ENCODE measurements at regions not wholly inside any gene's neighbourhood (a gene's known extent, or its start where the extent isn't known, plus 50 kb on each side); places are given as distances from the start of the nearest gene placed in this dataset.

DNA sequence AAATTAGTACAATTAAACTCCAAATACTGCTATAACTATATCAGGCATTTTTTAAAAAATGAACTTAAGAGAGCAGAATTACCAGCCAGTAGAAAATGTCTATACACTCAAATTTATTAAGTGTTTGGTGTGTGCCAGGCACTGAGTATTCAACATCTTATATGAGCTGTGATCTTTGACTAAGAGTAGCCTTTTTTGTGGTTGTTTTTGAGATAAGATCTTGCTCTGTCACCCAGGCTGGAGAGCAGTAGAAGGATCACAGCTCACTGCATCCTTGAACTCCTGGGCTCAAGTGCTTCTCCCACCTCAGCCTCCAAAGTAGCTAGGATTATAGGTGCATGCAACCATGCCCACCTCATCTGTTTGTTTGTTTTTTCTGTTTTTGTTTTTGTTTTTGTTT lies 102.5 kb upstream of the CELF2 start:
- in situ Hi-C loops (cut with MboI; ENCODE audit: low sequenced_read_pairs): no loop called here

DNA sequence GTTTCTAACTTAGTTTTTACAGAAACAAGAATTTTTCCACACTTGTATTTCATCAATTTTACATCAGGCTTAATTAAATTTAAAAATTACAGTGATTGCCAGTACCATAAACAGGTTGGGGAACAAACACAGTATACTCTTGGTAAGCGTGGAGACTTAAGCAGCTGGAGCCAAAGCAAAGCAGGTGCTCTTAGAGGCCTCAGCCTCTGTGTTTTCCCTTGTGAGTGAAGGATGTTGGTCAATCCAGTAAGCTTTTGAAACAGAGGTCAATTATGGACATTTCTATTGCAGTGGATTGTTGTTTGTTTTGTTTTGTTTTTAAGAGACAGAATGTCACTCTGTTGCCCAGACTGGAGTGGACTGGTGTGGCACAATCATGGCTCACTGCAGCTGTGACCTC lies 100.6 kb upstream of the CELF2 start:
- in situ Hi-C loops (cut with MboI; ENCODE audit: low sequenced_read_pairs): no loop called here

DNA sequence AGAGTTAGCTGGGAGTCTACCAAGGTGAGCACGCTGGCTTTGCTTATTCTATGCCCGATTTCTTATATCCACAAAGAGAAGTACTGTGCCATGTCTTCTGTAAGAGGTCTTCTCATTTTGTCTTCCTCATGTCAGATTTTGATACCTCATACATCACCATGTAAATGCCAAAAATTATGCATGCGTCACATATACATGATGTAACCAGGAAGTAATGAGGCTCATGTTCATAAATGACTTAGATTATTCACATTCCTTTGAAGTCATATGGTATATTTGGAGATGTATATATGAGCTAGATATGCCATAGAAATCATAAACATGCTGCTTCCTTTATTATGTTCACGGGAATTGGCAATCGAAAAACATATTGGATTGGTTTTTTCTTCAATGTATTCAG lies 97.7 kb upstream of the CELF2 start:
- in situ Hi-C loops (cut with MboI; ENCODE audit: low sequenced_read_pairs): no loop called here

DNA sequence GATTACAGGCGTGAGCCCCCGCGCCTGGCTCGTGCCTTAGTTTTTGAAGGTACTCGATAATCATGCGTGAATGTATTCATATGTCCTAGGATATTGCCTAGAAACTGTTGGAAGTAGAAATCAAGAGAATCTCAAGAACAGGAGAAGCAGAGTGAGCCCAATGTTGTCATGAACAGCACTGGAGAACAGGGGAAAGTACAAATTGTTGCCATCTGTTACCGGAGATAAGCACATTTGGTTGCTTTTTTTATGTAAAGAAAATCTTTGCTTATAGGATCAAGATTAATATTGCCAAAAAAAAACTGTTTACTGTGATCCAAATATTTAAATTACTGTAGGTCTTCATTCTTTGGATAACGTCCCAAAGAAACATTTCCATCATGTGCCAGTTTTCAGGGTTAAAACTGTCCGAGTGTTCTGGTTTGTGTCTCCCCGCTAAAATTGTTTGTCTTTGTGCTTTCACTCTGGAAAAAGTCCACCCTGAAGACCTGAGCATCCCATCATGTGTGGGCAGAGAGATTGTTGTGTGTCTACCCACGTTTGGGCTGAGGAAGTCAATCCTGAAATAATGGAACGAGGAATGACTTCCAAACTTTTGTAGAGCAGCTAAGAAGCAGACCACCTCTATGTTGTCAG lies 95.7 kb upstream of the CELF2 start:
- in situ Hi-C loops (cut with MboI; ENCODE audit: low sequenced_read_pairs): no loop called here

DNA sequence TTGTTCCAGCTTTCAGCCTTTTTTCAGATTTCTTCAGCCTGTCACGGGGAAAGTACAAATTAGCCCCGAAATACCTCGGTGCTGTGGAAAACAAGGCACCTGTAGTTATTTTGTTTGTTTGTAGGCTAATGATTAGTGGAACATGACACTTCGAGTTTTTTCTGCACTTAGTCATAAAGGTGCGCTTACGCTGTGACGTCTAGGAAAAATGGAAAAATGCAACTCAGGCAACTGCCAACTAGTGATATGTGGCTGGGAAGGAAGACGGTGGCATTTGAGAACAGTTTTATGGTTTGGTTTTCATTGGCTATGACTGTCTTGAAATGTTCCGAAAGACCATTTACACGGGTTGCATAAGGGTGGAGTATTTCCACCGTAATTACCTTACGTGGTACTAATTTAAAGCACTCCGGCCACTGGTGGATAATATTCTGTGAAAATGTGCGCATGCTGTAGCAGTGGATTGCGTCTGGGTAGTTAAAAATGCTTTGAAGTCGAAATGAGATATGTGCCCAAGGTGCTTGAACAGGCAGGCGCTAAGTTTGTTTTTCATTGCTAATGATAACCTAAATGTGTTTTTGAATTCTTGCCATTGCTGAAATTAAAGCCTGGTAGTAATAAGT lies 94.5 kb upstream of the CELF2 start:
- in situ Hi-C loops (cut with MboI; ENCODE audit: low sequenced_read_pairs): no loop called here

DNA sequence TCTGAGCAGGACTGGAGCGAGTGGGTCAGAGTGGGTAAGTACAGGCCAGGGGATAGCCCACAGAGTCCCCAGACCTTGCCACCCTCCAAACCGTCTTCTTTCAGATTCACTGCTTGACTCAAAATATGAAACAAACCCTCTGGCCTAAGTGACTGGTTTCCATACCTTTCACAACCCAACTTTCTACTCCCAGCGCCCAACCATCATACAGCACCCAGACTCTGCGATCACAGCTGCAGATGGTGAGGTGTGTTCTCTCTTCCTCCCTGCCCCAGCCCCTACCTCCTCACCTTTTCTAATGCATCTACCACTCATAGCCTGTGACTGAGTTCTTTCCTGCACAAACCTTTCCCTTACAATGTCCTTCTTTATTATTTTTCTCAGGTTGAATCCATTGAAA lies 92.0 kb upstream of the CELF2 start:
- in situ Hi-C loops (cut with MboI; ENCODE audit: low sequenced_read_pairs): no loop called here

DNA sequence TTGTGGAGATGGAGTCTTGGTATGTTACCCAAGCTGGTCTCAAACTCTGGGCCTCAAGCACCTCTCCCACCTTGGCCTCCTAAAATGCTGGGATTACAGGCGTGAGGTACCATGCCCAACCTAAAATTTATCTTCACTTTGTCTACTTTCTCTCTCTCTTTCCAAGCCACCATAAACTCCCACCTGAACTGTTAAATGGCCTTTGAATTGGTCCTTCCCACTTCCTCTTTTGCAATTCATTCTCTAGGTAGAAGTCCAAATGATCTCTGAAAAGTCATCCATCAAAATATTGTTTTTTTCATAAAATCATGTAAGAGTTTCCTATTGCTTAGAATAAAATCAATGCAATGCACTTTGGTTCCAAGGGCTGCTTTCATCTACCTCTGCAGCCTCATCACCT lies 90.1 kb upstream of the CELF2 start:
- in situ Hi-C loops (cut with MboI; ENCODE audit: low sequenced_read_pairs): no loop called here

DNA sequence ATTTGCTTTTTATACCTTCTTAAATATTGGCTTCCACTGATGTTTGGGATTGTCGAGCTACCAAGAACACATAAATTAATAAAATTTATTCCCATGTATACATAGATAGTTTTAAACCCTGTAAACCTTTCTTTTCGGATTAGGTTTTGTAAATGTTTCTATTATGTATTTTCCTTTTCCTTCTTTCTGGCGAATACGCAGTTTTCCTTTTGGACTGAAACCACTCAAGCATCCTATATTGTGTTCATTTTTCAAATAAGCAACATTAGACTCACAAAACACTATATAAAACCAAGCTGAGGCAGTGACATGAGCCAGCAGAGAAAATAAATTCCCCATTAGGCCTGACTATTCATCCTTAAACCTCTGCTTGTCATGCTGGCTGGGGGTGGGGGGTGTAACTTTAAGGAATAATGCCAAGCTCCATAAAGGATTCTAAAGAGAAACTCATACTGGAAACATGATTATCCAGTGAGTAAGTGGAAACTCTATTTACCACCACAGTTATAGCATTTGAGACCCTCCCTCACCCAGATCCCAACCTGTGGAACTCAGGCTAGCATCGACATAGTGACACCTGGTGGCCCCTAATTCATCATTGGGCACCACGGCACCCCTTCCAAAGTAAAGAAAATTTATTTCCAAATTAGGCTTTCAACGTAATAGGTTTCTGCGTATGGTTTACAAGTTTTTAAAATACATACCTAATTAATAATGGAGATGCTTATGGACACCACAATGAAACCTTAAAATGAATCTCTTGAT lies 86.5 kb upstream of the CELF2 start:
- in situ Hi-C loops (cut with MboI; ENCODE audit: low sequenced_read_pairs): no loop called here

DNA sequence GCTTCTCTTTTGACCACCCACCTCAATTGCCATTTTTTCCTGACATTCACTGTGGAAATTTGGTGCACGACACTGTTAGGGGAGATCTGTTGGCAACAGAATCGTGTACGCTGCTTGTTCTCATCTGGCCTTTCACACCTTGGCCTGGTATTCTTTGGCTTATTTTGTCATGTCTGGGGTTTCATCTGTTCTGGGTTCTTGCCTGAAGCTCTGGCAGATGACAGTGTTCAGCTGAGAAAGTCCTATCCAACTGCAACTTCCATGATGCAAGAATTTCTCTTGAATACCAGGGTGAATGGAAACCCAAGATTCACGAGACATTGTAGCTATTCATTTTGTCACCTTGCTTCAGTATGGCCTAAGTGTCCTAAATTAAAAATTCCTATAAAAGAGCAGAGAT lies 82.6 kb upstream of the CELF2 start:
- in situ Hi-C loops (cut with MboI; ENCODE audit: low sequenced_read_pairs): no loop called here

DNA sequence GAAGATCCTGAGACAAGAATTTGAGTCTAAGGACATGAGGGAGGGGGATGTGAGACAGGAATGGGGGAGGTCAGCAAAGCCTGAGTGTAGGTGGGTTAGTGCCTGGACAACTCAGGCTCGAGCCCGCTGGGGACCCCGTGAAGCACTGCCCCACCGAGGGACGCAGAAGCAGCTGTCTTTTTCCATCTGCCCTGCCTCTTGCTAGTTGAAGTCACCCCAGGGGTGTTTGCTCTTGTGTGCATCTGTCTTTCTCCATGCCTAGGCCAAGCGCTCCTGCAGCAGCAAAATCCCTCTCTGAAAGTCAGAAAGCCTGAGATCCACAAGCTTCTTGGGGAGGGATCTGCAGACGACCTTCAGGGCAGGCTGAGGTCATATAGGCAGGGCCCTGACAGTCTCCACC lies 79.0 kb upstream of the CELF2 start:
- in situ Hi-C loops (cut with MboI; ENCODE audit: low sequenced_read_pairs): no loop called here

DNA sequence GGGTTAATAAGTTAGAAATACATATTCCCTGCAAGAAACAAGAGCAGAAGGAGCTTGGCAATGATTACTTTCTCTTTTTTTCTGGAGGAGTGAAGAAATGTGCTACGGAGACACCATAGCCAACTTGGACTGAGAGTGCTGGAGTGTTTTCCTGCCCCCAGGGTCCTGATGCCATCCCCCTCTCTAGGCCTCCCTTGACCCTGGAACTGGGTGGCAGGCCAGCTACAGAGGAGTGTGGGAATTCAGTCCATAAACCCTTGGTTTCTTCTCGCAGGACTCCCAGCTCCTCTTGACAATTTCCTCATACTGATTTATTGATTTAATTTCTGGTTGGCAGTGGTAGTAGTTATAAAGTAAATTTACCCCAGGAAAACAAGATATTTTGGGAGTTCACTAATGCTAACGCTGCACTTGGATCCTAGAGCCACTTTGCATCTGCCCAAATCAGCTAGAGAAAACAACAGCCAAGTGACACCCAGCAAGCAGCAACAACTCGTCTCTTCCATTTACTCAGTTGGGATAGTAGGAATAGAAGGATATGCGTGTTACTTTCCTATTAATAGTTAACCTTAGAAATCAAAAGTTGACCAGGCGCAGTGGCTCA lies 76.4 kb upstream of the CELF2 start:
- in situ Hi-C loops (cut with MboI; ENCODE audit: low sequenced_read_pairs): no loop called here

DNA sequence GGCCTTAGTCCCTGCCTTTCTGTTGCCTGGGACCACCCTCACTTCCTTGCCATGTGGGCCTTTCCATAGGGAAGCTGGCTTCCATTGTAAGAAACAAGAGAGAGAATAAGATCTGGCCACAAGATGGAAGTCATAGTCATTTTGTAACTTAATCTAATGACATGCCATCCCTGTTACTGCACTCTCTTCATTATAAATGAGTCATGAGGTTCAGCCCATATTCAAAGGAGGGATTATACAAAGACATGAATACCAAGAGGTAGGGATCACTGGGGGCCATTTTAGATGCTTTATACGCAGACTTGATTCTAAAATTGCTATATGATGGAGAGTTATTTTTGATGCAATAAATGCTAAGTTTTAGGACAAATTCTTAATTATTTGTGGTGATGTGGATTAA lies 75.2 kb upstream of the CELF2 start:
- in situ Hi-C loops (cut with MboI; ENCODE audit: low sequenced_read_pairs): no loop called here

DNA sequence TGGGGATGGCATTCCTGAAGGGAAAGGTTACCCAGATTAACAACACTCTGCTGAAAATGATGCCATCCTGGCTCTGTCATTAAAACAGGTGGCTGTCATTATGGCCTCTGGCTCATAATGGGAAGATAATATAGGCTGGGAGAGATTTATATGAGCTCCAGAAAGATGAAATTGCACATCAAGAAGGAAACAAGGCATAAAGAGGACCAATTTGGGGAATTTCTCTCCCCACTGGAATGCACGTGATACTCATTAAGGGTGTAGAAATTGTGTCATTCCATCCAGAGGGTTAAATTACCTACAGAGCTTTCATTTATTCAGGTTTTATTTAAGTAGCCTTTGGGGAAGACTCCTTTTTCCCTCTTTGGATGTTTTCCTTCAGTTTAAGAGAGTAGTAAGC lies 71.6 kb upstream of the CELF2 start:
- in situ Hi-C loops (cut with MboI; ENCODE audit: low sequenced_read_pairs): no loop called here

DNA sequence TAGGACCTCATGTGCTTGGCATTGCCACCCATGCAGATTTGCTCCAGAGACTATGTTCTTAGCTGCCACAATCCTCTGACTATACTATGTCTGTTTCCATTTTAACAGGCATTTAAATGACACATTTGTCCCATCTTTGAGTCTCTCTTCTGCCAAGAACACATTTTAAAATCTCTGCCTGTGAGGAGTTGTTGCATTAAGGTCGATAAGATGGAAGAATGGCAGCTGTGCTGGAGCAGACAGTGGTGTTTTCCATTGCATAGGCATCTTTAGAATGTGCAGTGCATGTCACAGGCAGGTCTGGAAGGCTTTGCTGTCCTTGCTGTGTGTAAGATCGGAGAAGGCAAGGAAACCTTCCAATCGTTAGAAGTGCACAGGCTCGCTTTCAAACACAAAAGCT lies 70.9 kb upstream of the CELF2 start:
- in situ Hi-C loops (cut with MboI; ENCODE audit: low sequenced_read_pairs): no loop called here

DNA sequence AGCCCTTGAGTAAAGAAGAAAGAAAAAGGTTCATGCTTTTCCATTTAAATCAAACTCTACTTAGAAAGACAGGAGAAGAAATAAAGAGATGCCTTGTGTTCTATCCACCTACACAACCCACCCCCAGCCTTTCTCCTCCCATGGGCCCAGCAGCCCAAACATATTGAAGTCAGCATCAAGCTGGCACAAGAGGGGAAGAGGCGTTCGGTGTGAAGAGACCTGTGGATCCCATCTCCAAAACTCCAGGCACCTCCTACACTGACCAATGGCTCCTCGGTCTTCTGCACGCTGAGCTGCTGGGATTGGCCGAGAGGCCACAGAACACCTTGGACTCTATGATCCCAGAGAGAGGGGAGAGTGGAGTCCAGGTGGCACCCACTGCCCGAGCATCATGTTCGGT lies 66.0 kb upstream of the CELF2 start:
- in situ Hi-C loops (cut with MboI; ENCODE audit: low sequenced_read_pairs): no loop called here

DNA sequence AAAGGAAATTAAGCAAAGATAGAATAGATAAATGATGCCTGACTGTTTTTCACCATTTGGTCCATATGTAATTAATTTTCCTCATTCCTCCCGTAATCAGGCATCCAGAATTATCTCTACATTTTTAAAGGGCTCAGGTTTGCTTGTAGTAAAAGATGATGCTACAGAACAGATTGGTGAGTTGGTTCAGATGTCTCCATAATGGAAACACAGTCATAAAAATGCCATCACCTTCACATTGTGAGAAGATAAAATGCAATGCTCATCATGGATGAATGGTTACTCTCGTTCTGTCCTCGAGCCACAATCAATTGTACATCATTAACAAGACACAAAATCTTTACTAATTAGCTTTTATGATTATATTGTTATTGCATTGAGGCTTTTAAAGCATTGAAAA lies 64.9 kb upstream of the CELF2 start:
- in situ Hi-C loops (cut with MboI; ENCODE audit: low sequenced_read_pairs): no loop called here

DNA sequence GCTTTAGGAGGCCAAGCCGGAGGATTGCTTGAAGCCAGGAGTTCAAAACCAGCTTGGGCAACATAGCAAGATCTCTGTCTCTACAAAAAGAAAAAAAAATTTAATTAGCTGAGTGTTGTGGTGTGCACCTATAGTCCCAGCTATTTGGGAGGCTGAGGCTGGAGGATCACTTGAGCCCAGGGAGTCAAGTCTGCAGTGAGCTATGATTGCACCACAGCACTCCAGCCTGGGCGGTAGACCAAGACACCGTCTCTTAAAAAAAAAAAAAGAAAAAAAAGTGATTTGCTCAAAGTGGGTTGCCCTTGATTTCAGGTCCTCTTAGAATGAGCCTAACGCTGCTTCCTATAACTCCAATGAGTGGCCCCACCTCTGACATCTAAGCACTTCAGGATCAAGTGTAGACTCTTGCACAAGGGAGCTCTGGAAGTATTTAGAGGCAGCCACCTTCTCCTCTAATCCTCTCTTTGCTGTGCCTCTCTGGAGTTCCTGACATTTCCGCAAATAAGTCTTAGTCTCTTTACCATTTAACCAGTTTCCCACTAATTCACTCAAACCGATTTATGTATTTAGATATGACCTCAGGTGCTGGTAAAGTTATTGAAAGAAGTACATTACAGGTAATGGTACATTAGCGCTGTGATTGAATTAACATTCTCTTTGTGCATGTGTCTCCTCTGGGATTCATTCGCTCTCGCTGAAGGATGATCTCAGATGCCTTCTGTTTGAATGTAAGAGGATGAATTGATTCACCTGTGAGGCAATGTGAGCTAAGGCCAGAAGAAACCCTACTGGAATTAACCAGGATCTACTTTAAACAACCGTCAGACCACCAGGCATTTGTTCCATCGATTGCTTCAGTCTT lies 60.8 kb upstream of the CELF2 start:
- in situ Hi-C loops (cut with MboI; ENCODE audit: low sequenced_read_pairs): no loop called here

DNA sequence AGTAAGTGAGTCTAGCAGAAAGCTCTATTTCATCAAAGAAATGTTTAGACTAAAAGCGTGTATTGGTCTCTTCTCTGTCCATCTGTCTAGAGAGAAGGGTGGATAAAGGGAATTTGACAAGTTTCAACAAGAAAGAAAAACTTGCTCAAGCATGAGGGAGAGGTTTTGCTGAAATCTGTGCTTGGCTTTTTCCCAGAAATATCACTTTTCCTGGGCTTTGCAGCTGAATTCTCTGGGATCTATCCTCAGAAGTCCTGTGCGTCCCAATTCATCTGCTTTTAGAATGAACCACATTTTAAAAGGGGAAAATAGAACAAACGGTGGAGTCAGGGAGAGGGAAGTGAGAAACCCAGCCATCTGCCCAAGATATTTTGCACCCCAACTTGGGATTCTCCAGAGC lies 59.6 kb upstream of the CELF2 start:
- in situ Hi-C loops (cut with MboI; ENCODE audit: low sequenced_read_pairs): no loop called here

DNA sequence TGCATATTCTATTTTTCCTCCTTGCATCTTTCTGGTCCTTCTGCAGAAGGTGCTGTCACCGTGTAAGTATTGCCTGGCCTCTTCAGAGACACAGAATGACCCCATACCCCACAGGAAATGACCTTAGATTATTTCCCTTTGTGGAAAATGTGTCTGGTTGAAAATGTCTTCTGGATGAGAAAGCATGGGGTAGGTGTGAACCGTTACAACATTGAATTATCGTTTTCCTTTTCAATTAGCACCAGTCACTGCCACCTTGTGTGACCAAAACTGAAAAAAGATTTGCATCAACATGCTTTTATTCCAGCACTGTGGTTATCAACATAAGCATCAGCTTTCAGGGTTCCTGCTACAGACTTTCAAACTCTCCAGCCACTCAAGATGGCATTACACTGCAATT lies 58.0 kb upstream of the CELF2 start:
- in situ Hi-C loops (cut with MboI; ENCODE audit: low sequenced_read_pairs): no loop called here

DNA sequence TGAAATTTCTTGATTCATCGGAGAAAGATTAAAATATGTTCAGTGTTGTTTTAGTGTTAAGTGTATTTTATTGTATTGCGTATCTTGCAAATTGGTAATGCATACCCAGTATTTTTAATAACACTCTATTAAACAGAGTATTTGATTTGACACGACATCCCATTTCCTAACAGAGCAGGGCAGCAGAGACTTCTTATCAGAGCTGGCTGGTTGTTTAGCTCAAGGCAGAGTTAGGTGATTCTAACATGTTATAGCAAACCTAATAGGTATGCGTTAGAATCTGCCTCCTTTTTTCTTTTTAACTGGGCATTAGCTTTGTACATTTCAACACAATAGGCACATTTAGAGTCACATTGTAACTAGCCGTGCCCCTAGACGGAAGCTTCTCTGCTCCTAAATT lies 57.1 kb upstream of the CELF2 start:
- in situ Hi-C loops (cut with MboI; ENCODE audit: low sequenced_read_pairs): no loop called here

DNA sequence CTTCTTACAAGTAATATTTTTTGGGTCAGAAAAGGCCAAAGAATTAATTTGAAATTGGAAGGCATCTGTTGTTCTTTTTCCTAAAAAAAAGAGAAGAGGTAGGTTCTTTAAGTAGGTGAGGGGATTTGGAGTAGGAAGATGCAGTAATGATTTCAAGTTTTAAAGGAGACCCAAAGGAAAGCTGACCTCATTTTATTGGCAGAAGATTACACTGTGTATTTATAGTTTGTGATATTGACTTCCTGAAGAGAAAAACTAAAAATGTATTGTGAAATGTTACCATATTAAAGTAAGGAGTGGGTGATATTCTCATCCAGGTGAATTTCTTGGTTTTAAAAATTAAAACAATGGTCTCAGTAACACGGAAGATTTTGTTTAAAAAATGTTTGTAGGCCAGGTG lies 56.6 kb upstream of the CELF2 start:
- in situ Hi-C loops (cut with MboI; ENCODE audit: low sequenced_read_pairs): no loop called here

Data from HL-60/S4 (cell line).